Stimulated activated CD8-positive, alpha-beta memory T cell treated with anti-CD3 and anti-CD28 coated beads, Interleukin-2, amount 100 ng/mL, for 48 hours (primary cell): ENCODE measurements at regions not wholly inside any gene's neighbourhood (a gene's known extent, or its start where the extent isn't known, plus 50 kb on each side); places are given as distances from the start of the nearest gene placed in this dataset.
"Not testable (repeated sequence)": the region's sequence is repeated elsewhere in the genome, so short reads cannot be mapped to it uniquely, and the experiment has no call there.

ENCODE experiments used
- DNase-seq, 2 donors: peaks; one replicate each; pipeline ENCODE4 v3.0.0-alpha.2; 2020; ENCODE audit warnings: low read depth in 2 of 2

- not testable (repeated sequence) for DNase-seq
These were observed 62.7 kb upstream of the EZR start for GRCh38 chr6:158881884-158882283.

GRCh38 chr6:158881276-158881675 is 62.1 kb upstream of the EZR start:
- not testable (repeated sequence) for DNase-seq

GRCh38 chr6:158879180-158879579 is 60.0 kb upstream of the EZR start:
- DNase-seq, result peak; percentile 36 to 67

GRCh38 chr6:158877716-158878115 is 58.5 kb upstream of the EZR start:
- no peak for DNase-seq

- DNase-seq, result no peak
These were observed 57.7 kb upstream of the EZR start for GRCh38 chr6:158876886-158877285.

- DNase-seq, result no peak
These were observed 51.4 kb upstream of the EZR start for GRCh38 chr6:158870649-158870957.

- DNase-seq, result peak in 1 of 2 donors; percentile 35
These were observed 50.9 kb upstream of the EZR start for GRCh38 chr6:158869826-158870648.

- peak; percentile 93 to 95 for DNase-seq
These were observed 50.0 kb upstream of the EZR start for GRCh38 chr6:158868890-158869825.
